T follicular helper cell (primary cell): ENCODE measurements at regions not wholly inside any gene's neighbourhood (a gene's known extent, or its start where the extent isn't known, plus 50 kb on each side); places are given as distances from the start of the nearest gene placed in this dataset.
"Not testable (repeated sequence)": the region's sequence is repeated elsewhere in the genome, so short reads cannot be mapped to it uniquely, and the experiment has no call there.

Source experiments
- DNase-seq: peaks from one replicate; pipeline ENCODE4 v3.0.0-alpha.2; 2020; ENCODE audit warnings: low read depth

- DNase-seq: not testable (repeated sequence)
Measured at GRCh38 chr3:105296182-105296822, 70.4 kb upstream of the ALCAM start.

- DNase-seq: no peak
Measured at GRCh38 chr3:105304487-105304886, 62.2 kb upstream of the ALCAM start.

- no peak for DNase-seq
Measured at GRCh38 chr3:105315144-105315543, 51.6 kb upstream of the ALCAM start.

- DNase-seq: no peak
Measured at GRCh38 chr3:105315815-105316214, 50.9 kb upstream of the ALCAM start.

GRCh38 chr3:105316331-105316730 lies 50.4 kb upstream of the ALCAM start:
- DNase-seq: no peak
